ENCODE measurements at regions not wholly inside any gene's neighbourhood (a gene's known extent, or its start where the extent isn't known, plus 50 kb on each side); places are given as distances from the start of the nearest gene placed in this dataset.

DNA sequence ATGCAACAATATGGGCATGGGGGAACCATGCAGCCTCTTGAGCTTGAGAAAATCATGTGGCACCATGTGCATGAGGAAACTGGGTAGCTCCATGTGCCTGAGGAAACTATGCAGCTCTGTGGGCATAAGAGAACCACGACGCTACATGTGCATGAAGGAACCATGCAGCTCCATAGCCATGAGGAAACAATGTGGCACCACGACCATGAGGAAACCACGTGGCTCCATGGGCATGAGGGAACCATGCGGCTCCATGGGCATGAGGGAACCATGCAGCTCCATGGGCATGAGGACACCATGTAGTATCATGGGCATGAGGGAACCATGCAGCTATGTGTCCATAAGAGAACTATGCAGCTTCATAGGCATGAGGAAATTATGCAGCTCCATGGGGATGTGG is 140.8 kb downstream of the CAVIN4 start:
- no peak overlapping the region for H3K27ac ChIP-seq (replicated peaks in 1 of 4)
- TF ChIP-seq POLR2AphosphoS5 (IDR thresholded peaks at IDR 0.05) (no peak), EP300 (IDR thresholded peaks at IDR 0.05) (no peak), POLR2A (IDR thresholded peaks at IDR 0.05; ENCODE audit: low read depth) (no peak)
- TF ChIP-seq, protein P1, sequence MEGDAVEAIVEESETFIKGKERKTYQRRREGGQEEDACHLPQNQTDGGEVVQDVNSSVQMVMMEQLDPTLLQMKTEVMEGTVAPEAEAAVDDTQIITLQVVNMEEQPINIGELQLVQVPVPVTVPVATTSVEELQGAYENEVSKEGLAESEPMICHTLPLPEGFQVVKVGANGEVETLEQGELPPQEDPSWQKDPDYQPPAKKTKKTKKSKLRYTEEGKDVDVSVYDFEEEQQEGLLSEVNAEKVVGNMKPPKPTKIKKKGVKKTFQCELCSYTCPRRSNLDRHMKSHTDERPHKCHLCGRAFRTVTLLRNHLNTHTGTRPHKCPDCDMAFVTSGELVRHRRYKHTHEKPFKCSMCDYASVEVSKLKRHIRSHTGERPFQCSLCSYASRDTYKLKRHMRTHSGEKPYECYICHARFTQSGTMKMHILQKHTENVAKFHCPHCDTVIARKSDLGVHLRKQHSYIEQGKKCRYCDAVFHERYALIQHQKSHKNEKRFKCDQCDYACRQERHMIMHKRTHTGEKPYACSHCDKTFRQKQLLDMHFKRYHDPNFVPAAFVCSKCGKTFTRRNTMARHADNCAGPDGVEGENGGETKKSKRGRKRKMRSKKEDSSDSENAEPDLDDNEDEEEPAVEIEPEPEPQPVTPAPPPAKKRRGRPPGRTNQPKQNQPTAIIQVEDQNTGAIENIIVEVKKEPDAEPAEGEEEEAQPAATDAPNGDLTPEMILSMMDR (IDR thresholded peaks at IDR 0.05) = no peak
- H3K27me3 ChIP-seq = no peaks in the 10 kb centered on the region
- H3K36me3 ChIP-seq = no peaks in the 10 kb centered on the region
- no peaks in the 10 kb centered on the region for H3K9me3 ChIP-seq
- 83% methylated on average over 5 of the region's 5 CpGs for WGBS
- intact Hi-C loops (cut with DNase I) = no loop called here
- no peak for DNase-seq (ENCODE audit: extremely low spot score)
- H3K4me3 ChIP-seq = no peak overlapping the region
- H3K4me1 ChIP-seq = no peaks in the 10 kb centered on the region

DNA sequence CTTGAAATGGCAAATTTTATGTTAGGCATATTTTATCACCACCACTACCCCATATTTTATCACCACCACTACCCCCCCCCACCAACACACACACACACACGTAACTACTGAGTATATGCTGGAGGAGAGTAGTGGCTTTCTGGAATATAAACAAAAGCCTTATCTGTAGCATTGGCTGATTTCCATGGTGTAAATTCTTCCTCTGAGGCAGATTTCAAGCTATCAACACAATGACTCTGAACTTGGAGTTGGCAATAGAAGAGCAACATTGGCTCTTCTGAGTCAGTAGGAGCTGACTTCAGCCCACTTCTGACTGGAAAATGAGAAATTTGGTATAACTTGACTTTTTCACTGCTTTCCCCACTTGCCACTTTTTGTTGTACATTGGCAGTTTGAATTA is 143.0 kb downstream of the CAVIN4 start:
- intact Hi-C loops (cut with DNase I) = no loop called here
- no peaks in the 10 kb centered on the region for H3K36me3 ChIP-seq
- H3K27ac ChIP-seq (replicated peaks in 1 of 4) = no peak overlapping the region
- no peaks in the 10 kb centered on the region for H3K9me3 ChIP-seq
- no peak for DNase-seq (ENCODE audit: extremely low spot score)
- TF ChIP-seq POLR2A (IDR thresholded peaks at IDR 0.05; ENCODE audit: low read depth) = no peak
- TF ChIP-seq EP300 (IDR thresholded peaks at IDR 0.05) = no peak
- TF ChIP-seq POLR2AphosphoS5 (IDR thresholded peaks at IDR 0.05) = no peak
- TF ChIP-seq, protein P1 (IDR thresholded peaks at IDR 0.05) = no peak
- H3K27me3 ChIP-seq = no peaks in the 10 kb centered on the region
- H3K4me3 ChIP-seq = no peak overlapping the region
- no peaks in the 10 kb centered on the region for H3K4me1 ChIP-seq
- WGBS = 38% methylated on average over 1 of the region's 1 CpG

GRCh38 chr9:100724886-100725285 is 147.0 kb downstream of the CAVIN4 start:
- intact Hi-C loops (cut with DNase I) = no loop called here
- H3K9me3 ChIP-seq = no peaks in the 10 kb centered on the region

DNA sequence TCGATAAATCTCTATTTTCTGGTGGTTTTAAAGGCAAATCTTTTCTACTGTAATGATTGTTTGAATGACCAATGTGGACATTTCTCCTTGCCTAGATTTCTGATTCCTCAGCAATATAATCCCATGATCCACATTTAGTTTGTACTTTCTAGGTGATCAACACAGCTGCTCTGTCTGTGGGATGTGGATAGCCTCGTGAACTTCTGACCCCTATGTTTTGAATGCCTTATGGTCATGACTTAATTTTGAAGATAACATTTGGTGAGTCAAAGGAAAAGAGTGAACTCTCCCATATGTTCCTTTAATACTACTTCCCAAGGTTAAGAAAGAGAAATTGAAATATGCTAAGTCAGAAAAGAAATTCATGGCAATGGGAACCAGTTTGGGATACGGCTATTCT is 147.5 kb downstream of the CAVIN4 start:
- H3K4me1 ChIP-seq = no peaks in the 10 kb centered on the region
- no peak overlapping the region for H3K27ac ChIP-seq (replicated peaks in 1 of 4)
- no peak overlapping the region for H3K4me3 ChIP-seq
- H3K9me3 ChIP-seq = no peaks in the 10 kb centered on the region
- TF ChIP-seq, protein P1 (IDR thresholded peaks at IDR 0.05) = no peak
- no peak for TF ChIP-seq POLR2A (IDR thresholded peaks at IDR 0.05; ENCODE audit: low read depth)
- no peak for TF ChIP-seq EP300 (IDR thresholded peaks at IDR 0.05)
- no peak for TF ChIP-seq POLR2AphosphoS5 (IDR thresholded peaks at IDR 0.05)
- no peaks in the 10 kb centered on the region for H3K27me3 ChIP-seq
- no peak for DNase-seq (ENCODE audit: extremely low spot score)
- H3K36me3 ChIP-seq = no peaks in the 10 kb centered on the region
- intact Hi-C loops (cut with DNase I) = no loop called here
- WGBS = 70% methylated on average over 3 of the region's 3 CpGs

More at GRCh38 chr9:100724886-100725285, 147.0 kb downstream of the CAVIN4 start:
- H3K36me3 ChIP-seq = no peaks in the 10 kb centered on the region
- no peaks in the 10 kb centered on the region for H3K27me3 ChIP-seq
- no peak for DNase-seq (ENCODE audit: extremely low spot score)
- 71% methylated on average over 5 of the region's 5 CpGs for WGBS
- TF ChIP-seq POLR2A (IDR thresholded peaks at IDR 0.05; ENCODE audit: low read depth) (no peak), POLR2AphosphoS5 (IDR thresholded peaks at IDR 0.05) (no peak), EP300 (IDR thresholded peaks at IDR 0.05) (no peak)
- TF ChIP-seq, protein P1 (IDR thresholded peaks at IDR 0.05) = no peak
- H3K4me1 ChIP-seq = no peaks in the 10 kb centered on the region
- H3K27ac ChIP-seq (replicated peaks in 1 of 4) = no peak overlapping the region
- H3K4me3 ChIP-seq = no peak overlapping the region

DNA sequence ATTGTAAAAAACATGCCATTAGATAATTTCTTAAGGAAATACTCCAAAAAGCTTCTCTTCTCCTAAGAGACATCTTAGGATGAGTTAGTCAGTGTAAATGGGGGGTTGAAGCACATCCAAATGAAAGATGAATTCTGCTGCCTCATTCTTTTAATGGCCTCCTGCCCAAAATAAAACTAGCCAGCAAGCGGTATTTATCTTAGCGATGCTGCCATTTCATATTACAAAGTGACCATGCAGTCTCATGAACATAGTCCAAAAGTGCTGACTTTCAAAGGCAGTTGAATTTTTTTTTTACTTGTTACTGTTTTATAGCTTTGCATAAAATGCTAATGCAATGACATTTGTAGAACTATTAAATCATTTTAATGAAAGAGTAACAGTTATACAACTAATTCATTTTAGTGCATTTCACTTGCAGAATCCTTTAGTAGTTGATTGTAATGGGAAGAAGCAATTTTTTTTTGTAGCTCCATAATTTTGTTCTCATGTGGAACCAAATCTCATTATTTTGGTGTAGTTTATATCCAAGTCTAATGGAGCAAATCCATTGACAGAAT is 151.5 kb downstream of the CAVIN4 start:
- no peak for TF ChIP-seq POLR2A (IDR thresholded peaks at IDR 0.05; ENCODE audit: low read depth)
- no peak for TF ChIP-seq POLR2AphosphoS5 (IDR thresholded peaks at IDR 0.05)
- TF ChIP-seq, protein P1 (IDR thresholded peaks at IDR 0.05) = no peak
- TF ChIP-seq EP300 (IDR thresholded peaks at IDR 0.05) = no peak
- DNase-seq (ENCODE audit: extremely low spot score) = no peak
- Histone ChIP-seq H3K27ac (replicated peaks in 1 of 4) (no peak overlapping the region), H3K36me3 (no peaks in the 10 kb centered on the region), H3K9me3 (no peaks in the 10 kb centered on the region), H3K4me3 (no peak overlapping the region), H3K4me1 (no peaks in the 10 kb centered on the region), H3K27me3 (no peaks in the 10 kb centered on the region)
- WGBS = 74% methylated on average over 2 of the region's 2 CpGs
- intact Hi-C loops (cut with DNase I) = no loop called here

Data from esophagus muscularis mucosa (tissue), 4 donors.